HUES64 (cell line): ENCODE measurements at regions not wholly inside any gene's neighbourhood (a gene's known extent, or its start where the extent isn't known, plus 50 kb on each side); places are given as distances from the start of the nearest gene placed in this dataset.

Source experiments
- H3K27ac ChIP-seq: 2 replicates; pipeline ENCODE4 v1.7.0; 2013; ENCODE audit warnings: low read depth, low read length, inconsistent platforms
- H3K27me3 ChIP-seq: 2 replicates; pipeline ENCODE4 v1.6.1; 2013; ENCODE audit warnings: mild to moderate bottlenecking, low read length; ENCODE audit not compliant: insufficient read depth
- H3K36me3 ChIP-seq: 2 replicates; pipeline ENCODE4 v1.6.1; 2013; ENCODE audit warnings: mild to moderate bottlenecking, low read length; ENCODE audit not compliant: insufficient read depth
- H3K4me1 ChIP-seq: 2 replicates; pipeline ENCODE4 v1.6.1; 2013; ENCODE audit warnings: mild to moderate bottlenecking, low read length, moderate library complexity; ENCODE audit not compliant: insufficient read depth
- H3K4me3 ChIP-seq: 2 replicates; pipeline ENCODE4 v1.5.1; 2013; ENCODE audit warnings: mild to moderate bottlenecking, low read length, moderate library complexity
- H3K9ac ChIP-seq: 2 replicates; pipeline ENCODE4 v1.6.1; 2013; ENCODE audit warnings: mild to moderate bottlenecking, low read depth, low read length
- H3K9me3 ChIP-seq: 2 replicates; pipeline ENCODE4 v1.6.1; 2013; ENCODE audit warnings: low read depth, low read length; ENCODE audit not compliant: insufficient read depth
- WGBS: fragments of 150-250, 120-280 bp; methylation state at CpG from one replicate; pipeline ENCODE4 v1.1.7; 2013; ENCODE audit warnings: missing lambda C conversion rate; 5-methylcytosine and 5-hydroxymethylcytosine counted together

DNA sequence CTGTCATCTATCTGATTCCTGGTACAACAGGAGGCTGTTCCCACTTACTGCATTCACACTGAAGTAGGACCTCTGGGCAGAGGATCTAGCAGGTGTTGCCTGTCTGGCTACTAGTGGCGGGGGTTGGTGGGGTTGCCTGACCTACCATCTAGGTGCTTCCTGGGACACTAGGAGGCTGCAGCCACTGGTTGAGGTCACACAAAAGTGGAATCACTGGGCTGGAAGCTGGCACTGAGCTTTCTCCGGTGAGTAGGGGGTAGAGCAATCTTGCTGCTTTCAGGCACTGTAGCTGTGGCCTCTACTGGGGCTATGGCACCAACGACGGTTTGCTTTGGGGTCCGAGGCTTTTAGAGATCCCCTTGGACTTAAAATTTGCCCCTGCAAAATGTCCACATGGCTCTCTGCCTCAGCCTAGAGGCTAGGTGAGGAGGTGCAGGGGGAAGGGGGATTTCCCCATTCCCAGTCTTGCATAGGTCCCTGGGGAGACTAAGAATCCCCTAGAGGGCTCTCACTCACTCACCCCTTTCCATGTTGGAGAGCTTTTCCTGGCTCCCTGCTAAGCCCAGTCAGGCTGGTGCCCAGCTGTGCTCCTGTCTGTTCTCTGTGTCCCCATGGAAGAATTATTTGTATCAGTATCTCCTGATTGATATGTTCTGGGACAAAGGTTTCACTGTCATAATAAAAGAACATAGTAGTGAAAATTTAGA is 397.7 kb upstream of the EPHA6 start:
- Histone ChIP-seq H3K27me3 (no peaks in the 10 kb centered on the region), H3K4me1 (no peaks in the 10 kb centered on the region), H3K9ac (no peak overlapping the region), H3K9me3 (no peaks in the 10 kb centered on the region), H3K4me3 (no peak overlapping the region), H3K36me3 (no peaks in the 10 kb centered on the region), H3K27ac (no peak overlapping the region)
- 93% methylated on average over 5 of the region's 5 CpGs for WGBS

- H3K9me3 ChIP-seq, result no peaks in the 10 kb centered on the region
- no peaks in the 10 kb centered on the region for H3K36me3 ChIP-seq
- H3K4me1 ChIP-seq, result no peaks in the 10 kb centered on the region
- no peak overlapping the region for H3K27ac ChIP-seq
- H3K4me3 ChIP-seq, result no peak overlapping the region
- no peaks in the 10 kb centered on the region for H3K27me3 ChIP-seq
- H3K9ac ChIP-seq, result no peak overlapping the region
Measured at GRCh38 chr3:96428097-96428496, 386.3 kb upstream of the EPHA6 start.

DNA sequence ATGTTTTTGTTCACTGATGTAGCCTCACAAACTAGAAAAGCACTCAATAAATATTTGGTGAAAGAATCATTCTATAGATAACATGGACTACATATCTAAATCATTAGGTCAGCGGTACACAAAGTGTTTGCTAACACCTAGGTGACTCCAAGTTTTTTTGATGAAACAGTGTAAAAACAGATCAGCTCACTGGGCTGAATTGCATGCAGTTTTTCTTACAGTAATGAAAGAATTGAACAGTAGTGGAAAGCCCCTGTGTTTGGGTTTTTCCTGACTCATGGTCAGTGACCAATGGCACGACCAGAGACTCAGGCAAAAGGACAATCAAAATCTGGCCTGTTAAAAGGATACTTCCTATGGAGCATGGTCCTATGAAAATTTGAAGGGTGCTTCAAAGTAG is 384.3 kb upstream of the EPHA6 start:
- 90% methylated on average over 2 of the region's 2 CpGs for WGBS
- Histone ChIP-seq H3K27ac (no peak overlapping the region), H3K4me1 (no peaks in the 10 kb centered on the region), H3K36me3 (no peaks in the 10 kb centered on the region), H3K9ac (no peak overlapping the region), H3K4me3 (no peak overlapping the region), H3K27me3 (no peaks in the 10 kb centered on the region), H3K9me3 (no peaks in the 10 kb centered on the region)

GRCh38 chr3:96434651-96435050 is 379.7 kb upstream of the EPHA6 start:
- Histone ChIP-seq H3K27me3 (no peaks in the 10 kb centered on the region), H3K4me3 (no peak overlapping the region)

DNA sequence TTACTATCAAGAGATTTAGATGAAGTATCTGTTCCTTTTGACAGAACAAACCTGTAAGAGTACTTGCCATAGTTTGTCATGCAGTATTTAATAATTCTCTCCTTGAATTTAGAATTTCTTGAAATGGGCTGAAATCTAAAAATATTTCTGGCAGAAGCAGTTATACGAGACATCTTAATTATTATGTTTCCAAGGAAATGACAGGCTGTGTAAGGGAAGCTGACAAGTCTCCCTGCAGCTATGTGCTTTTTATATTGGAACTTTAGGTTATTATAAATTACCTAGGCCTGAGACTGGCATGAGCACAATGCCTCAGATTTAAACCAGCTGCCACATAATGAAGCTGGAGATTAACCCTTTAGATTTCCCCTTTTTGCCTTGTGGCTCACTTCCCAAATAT is 365.0 kb upstream of the EPHA6 start:
- Histone ChIP-seq H3K27me3 (no peaks in the 10 kb centered on the region), H3K9ac (no peak overlapping the region), H3K9me3 (no peaks in the 10 kb centered on the region), H3K27ac (no peak overlapping the region), H3K4me1 (peaks cover 14% of the 10 kb centered on the region; the same call in 1 of the 2 replicates), H3K4me3 (no peak overlapping the region), H3K36me3 (no peaks in the 10 kb centered on the region)
- WGBS, result 100% methylated on average over 1 of the region's 1 CpG

More at GRCh38 chr3:96434651-96435050, 379.7 kb upstream of the EPHA6 start:
- Histone ChIP-seq H3K27ac (no peak overlapping the region), H3K9ac (no peak overlapping the region), H3K9me3 (no peaks in the 10 kb centered on the region), H3K36me3 (no peaks in the 10 kb centered on the region), H3K4me1 (no peaks in the 10 kb centered on the region)
- WGBS, result 86% methylated on average over 2 of the region's 2 CpGs

- H3K9ac ChIP-seq, result no peak overlapping the region
- no peak overlapping the region for H3K27ac ChIP-seq
- H3K4me3 ChIP-seq, result no peak overlapping the region
- no peaks in the 10 kb centered on the region for H3K9me3 ChIP-seq
- 70% methylated on average over 4 of the region's 4 CpGs for WGBS
- no peaks in the 10 kb centered on the region for H3K36me3 ChIP-seq
- H3K27me3 ChIP-seq, result no peaks in the 10 kb centered on the region
- peaks cover 14% of the 10 kb centered on the region; the same call in 1 of the 2 replicates for H3K4me1 ChIP-seq
Measured at GRCh38 chr3:96449803-96450202, 364.6 kb upstream of the EPHA6 start.

- H3K4me1 ChIP-seq, result peaks cover 14% of the 10 kb centered on the region; the same call in 1 of the 2 replicates
- H3K27me3 ChIP-seq, result no peaks in the 10 kb centered on the region
- H3K4me3 ChIP-seq, result no peak overlapping the region
- no peak overlapping the region for H3K9ac ChIP-seq
- no peaks in the 10 kb centered on the region for H3K36me3 ChIP-seq
- WGBS, result 83% methylated on average over 1 of the region's 2 CpGs
- no peak overlapping the region for H3K27ac ChIP-seq
- H3K9me3 ChIP-seq, result no peaks in the 10 kb centered on the region
Measured at GRCh38 chr3:96450699-96451098, 363.7 kb upstream of the EPHA6 start.

DNA sequence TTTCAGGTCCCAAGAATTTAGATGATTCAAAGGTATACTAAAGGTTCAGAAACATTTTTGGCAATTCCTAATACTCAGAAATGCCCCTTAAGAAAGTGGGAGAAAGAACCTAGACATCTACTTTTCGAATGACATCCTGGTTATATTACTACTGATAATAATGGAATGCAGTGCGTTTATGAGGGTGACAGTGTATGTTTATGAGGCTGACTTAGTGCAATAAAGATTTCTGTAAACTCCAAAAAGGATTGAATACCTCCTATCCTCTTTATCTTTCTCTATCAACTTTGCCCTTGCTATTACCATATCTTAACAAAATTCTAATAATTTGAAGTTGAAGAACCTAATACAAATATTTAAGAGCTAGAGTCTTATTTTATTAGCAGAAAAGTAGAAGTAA is 348.9 kb upstream of the EPHA6 start:
- no peak overlapping the region for H3K4me3 ChIP-seq
- no peaks in the 10 kb centered on the region for H3K4me1 ChIP-seq
- WGBS, result 88% methylated on average over 2 of the region's 2 CpGs
- no peaks in the 10 kb centered on the region for H3K27me3 ChIP-seq
- no peaks in the 10 kb centered on the region for H3K9me3 ChIP-seq
- no peak overlapping the region for H3K9ac ChIP-seq
- H3K27ac ChIP-seq, result no peak overlapping the region
- H3K36me3 ChIP-seq, result no peaks in the 10 kb centered on the region

GRCh38 chr3:96466441-96466840 is 348.0 kb upstream of the EPHA6 start:
- Histone ChIP-seq H3K36me3 (no peaks in the 10 kb centered on the region), H3K4me3 (no peak overlapping the region), H3K4me1 (no peaks in the 10 kb centered on the region), H3K9me3 (no peaks in the 10 kb centered on the region), H3K27me3 (no peaks in the 10 kb centered on the region), H3K9ac (no peak overlapping the region), H3K27ac (no peak overlapping the region)
- 91% methylated on average over 4 of the region's 4 CpGs for WGBS

DNA sequence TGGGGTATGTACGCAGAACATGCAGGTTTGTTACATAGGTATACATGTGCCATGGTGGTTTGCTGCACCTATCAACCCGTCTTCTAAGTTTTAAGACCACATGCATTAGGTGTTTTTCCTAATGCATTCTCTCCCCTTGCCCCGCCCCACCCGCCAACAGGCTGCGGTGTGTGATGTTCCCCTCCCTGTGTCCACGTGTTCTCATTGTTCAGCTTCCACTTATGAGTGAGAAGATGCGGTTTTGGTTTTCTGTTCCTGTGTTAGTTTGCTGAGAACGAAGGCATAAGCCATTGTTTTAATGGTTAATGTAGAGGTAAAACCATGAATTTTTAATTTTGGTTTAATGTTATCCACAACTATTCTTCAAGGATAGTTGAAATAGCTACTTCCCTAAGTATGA is 346.8 kb upstream of the EPHA6 start:
- 93% methylated on average over 8 of the region's 8 CpGs for WGBS
- Histone ChIP-seq H3K9me3 (no peaks in the 10 kb centered on the region), H3K4me1 (no peaks in the 10 kb centered on the region)

DNA sequence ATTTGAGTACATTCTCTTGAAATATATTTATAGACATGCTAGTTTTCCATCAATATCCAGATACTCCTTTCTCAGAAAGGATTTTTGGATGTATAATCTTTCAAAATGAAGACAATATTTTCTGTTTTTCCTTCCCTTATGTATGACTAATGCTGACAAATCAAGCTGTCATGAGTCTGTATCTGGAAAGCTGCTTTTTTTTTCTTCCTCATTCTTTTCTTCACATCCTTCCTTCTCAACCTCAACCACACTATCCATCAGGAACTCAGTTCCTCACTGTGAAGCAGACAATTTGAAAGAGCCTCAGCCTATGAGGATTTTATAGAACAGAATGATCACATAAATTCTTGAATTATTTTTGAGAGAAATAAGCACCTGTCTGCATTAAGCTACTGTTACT is 335.9 kb upstream of the EPHA6 start:
- no peaks in the 10 kb centered on the region for H3K9me3 ChIP-seq
- H3K9ac ChIP-seq, result no peak overlapping the region
- H3K4me1 ChIP-seq, result no peaks in the 10 kb centered on the region
- H3K36me3 ChIP-seq, result no peaks in the 10 kb centered on the region
- H3K27me3 ChIP-seq, result no peaks in the 10 kb centered on the region
- H3K4me3 ChIP-seq, result no peak overlapping the region
- no peak overlapping the region for H3K27ac ChIP-seq

More for the DNA sequence above, 346.8 kb upstream of the EPHA6 start:
- H3K9ac ChIP-seq, result no peak overlapping the region
- no peak overlapping the region for H3K4me3 ChIP-seq
- no peaks in the 10 kb centered on the region for H3K36me3 ChIP-seq
- H3K27me3 ChIP-seq, result no peaks in the 10 kb centered on the region
- no peak overlapping the region for H3K27ac ChIP-seq

DNA sequence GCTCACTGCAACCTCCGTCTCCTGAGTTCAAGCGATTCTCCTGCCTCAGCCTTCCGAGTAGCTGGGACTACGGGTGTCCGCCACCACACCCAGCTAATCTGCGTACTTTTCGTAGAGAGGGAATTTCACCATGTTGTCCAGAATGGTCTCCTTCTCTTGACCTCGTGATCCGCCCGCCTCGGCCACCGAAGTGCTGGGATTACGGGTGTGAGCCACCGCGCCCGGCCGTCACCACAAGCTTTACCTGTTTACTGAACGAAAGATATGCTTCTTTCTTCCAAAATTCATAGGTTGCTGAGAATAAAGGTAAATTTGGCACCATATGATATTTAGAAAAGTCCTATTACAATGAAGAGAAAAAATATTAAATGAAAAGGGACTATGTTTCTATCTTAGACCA is 333.5 kb upstream of the EPHA6 start:
- Histone ChIP-seq H3K4me3 (no peak overlapping the region), H3K4me1 (no peaks in the 10 kb centered on the region), H3K36me3 (no peaks in the 10 kb centered on the region), H3K9ac (no peak overlapping the region), H3K27ac (no peak overlapping the region), H3K9me3 (no peaks in the 10 kb centered on the region), H3K27me3 (no peaks in the 10 kb centered on the region)
- 94% methylated on average over 18 of the region's 18 CpGs for WGBS
